Kidney capillary endothelial cell (primary cell): ENCODE measurements at regions not wholly inside any gene's neighbourhood (a gene's known extent, or its start where the extent isn't known, plus 50 kb on each side); places are given as distances from the start of the nearest gene placed in this dataset.

Experiments used
- DNase-seq: peaks from one replicate; pipeline ENCODE4 v3.0.0-alpha.2; 2018; ENCODE audit warnings: low spot score

DNA sequence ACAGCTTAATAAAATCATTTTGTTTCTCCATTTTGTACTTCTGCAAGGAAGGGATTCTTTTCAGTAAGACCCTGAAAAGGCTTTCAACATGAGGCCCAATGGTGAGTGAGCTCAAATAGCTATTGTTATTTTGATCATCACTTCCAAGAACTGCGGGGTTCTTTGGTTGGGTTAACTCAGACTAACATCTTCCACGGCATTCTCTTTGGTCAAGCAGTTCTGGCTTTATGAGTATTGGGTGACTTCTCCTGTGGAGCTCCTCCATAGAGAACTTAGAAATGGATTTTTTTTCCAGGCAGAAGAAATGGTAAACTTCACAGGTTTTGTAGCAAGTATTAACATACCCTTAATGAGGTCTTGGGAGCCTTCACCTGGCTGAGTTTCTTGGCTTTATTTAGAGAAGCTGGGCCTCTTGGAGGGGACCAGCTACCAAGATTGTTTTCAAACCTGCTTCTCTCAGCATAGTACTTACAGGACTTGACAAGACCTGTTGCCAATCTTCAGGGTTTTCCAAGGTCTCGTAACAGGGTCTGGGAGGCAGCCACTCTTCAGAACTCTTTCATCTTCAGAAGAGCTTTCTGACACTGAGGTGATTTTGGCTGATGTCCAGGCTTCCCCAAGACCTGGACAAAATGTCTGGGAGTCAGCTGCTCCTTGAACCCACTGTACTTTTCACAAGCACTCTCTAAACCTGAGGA, 353.2 kb upstream of the ETAA1 start:
- DNase-seq: no peak

DNA sequence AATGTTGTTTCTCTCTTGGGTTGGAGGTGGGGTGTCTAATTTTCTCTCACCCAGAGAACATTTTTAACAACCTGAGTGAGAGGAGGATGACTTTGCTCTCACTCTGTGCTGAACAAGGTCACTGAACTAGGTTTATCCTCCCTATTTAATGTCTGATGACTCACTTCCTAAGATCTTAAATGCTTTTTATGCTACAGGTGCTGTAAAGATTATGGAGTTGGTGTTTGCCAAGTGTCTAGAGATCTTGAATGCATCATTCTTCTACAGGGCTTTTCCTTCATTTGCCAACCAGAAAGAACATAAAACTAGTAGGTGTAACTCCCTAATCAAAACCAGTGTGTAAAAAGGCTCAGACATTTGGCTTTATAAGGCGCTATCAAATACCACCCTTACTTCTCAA, 350.5 kb upstream of the ETAA1 start:
- no peak for DNase-seq

DNA sequence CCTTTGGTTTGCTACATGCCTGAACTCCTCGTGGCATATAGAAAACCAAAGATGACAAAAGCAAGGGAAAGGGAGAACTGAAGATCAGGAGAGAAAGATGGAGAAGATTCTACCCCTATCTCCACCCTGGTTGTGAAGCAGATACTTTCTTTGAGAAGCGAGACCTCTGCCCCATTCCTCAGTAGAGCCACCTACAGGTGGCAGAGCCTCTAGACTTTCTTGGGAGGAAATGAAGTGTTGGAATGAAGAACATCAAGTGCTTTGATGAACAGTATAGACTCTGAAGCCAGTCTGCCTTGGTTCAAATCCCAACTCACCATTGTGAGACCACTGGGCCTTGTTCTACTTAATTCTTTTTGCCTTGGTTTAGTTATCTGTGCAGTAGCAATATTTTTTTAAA, 348.8 kb upstream of the ETAA1 start:
- DNase-seq: no peak

DNA sequence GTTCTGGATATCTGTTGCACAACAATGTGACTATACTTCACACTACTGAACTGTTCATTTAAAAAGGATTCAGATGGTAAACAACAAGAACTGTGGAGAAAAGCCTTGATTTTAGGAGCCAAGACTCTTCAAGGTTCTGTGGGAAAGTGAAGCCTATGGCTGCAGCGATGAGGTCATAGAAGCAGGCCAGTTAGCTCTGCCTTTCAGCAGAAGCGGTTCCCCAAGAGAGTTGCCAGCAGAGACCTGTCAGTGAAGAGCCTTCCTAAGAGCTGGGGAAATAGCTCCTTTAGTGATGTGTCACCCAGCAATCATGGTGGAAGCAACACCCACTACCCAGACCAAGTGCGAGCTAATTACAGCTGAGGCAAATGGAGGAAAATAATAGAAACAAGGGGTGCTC, 346.5 kb upstream of the ETAA1 start:
- DNase-seq: no peak

DNA sequence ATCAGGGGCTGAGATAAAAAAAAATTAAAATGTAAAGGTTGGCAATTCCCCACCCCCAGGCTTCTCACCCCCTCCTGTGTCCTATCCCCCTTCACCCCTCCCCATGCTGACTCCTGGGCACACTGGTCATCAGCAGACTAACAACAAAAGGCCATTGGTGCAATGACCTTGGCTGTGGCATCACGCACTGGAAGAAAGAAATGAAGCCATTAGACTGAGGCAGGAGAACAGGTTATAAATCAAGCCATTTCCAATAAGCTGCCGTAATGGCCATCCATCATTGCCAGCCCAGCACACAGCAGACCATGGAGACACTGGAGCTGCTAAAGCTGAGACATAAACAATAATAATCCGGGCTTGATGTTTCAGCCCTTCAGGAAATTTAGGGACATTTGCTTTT, 342.4 kb upstream of the ETAA1 start:
- DNase-seq: no peak

DNA sequence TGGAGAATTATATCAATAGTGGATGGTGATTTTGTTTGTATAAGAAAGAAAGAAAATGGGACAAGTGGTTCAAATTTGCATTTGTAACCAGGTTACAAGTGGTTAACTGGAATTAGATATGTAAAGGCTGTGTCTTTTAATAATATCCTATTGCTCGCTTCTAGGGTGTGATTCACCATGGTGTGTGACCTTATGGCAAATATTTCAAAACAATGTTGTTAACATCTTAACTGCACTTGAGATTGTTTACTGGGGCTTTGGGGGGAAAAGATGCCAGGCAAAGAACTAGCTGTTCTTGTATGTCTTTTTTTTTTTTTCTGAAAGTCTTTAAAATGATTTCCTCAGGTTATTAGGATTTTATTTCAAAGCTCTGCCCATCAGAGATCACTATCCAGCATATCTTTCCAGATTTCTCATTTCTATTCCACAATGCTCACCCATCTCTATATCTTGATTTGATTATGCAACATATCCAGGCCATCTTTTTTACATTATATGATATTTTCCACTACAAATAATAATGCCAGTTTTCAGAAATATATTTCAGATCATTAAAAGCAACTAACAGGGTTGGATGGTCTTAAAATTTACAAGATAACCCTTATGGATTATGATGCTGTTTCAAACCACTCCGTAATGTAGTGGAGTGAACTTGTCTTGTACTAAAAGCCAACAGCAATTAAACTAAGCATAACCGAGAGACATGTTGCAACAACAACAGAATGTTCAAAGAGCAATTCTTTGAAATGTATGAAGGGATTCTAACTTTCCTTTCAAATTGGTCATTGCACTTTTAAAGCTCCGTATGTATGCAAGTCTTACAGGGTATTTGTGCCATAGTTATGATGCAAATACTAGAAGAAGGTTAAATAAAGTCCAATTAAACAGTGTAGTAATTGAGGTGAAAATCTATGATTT, 341.5 kb upstream of the ETAA1 start:
- no peak for DNase-seq

DNA sequence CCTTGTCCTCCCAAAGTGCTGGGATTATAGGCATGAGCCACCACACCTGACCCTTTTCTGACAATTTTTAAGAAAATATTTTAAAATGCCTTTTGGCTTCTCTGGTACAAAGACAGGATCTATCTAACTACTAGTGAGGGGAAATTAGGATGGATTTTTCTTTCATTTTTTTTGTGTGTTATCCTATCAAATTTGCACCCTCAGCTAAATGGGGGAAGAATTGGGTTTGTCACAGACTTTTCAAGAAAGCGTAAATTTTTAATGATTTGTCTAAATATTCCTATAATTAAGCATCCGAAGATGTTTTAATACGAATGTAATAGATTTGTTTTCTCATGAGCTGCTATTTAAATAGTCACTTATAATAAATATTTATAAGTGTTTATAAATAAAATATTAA, 340.0 kb upstream of the ETAA1 start:
- no peak for DNase-seq

DNA sequence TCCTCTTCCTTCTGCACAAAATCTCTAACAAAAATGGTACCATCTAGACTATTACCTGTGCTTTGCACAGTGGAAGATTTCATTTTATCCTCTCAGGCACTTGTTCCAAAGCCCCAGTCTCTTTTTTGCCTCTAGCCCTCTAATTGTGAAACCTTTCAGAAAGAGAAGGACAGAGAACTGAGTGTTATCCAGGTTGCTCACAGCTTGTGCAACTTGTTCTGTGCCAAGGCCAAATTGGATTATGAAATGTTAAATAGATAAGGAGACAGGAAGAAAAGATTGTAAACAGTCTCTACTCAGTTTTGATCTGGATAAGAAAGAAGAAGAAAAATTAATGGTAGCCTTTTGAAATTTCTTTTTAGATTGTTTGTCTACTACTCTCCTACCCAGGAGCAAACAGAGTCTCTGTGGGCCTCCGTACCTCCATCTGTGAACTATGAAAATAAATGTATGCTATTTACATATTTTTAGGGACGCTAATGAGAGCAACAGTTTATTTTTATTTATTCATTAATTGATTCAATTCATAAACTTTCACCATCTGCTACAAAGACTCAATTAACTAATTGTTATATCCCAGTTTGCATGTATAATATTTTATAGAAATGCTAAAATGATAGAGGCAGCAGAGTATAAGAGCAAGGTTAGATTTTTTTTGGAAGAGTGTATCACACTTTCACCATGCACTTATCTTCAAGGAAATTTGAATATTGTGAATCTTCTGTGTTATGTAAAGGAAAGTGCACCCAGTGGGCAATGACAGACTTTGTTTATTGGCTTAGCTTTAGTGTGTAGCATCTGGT, 339.0 kb upstream of the ETAA1 start:
- DNase-seq: no peak

DNA sequence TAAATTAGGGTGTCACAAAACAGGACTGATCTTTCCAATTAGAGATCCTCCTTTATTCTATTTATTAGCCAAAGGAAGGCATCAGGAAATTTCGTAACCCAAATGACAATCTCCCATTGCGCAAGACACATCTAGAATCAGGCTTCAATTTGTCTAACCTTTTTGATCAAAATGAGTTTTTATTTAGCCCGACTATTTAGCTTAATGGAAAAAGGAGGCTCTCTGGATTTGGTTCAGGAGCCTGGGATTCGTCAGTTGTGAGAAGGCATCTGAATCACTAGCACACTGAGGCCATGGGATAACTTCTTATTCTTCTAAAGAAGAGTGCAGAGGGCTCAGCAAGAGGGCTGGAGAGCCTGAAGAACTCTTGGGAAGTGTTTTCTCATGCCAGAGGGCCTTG, 332.1 kb upstream of the ETAA1 start:
- DNase-seq: no peak

DNA sequence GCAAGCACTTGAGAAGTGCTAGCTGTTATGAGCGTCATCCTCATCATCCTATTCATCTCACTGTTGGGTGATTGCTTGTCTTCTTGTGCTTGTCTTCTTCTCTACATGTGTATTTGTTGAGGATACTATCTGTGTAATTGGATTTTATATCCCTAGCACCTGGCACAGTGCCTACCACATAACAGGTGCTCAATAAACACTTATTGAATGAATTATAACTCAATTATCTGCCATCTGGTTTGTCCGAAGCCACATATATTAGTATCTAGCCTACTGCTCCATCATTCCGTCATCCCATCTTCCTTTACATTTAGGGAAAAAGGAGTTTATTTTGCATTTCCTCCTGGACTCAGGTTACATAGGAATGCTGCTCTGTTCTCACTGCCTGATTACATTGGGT, 330.4 kb upstream of the ETAA1 start:
- no peak for DNase-seq

DNA sequence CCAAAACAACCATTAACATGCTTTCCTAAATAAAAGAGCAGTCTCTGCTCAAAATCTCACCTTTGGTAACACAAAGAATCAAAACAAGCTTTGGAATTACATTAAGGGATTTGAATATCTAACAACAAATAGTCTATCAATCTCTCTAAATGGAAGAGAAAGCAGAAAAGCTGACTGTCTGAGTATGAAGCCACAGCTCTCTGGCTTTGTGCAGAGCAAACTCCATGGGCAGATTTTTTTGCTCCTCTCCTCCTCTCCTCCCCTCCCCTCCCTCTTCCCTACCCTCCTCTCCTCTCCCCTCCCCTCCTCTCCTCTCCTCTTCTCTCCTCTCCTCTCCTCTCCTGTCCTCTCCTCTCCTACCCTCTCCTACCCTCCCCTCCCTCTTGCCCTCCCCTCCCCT, 329.5 kb upstream of the ETAA1 start:
- DNase-seq: no peak

DNA sequence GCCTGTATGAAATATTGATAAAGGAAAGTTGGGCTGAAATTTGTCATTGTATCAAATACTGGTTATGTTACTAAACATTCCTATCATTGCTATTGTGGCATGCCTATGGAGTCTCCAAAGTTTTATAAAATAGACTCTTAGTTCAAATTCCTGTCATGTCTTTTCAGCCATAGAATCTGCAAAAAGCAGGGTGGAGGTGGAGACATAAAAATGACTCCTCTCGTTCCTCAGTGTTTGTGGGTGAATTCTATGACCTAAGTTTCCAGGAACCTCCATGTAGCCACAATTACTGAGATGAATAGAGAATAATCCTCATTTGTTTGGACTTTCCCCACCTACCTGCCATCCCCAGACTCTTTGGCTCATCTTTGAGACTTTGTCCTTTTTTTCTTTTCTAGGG, 326.3 kb upstream of the ETAA1 start:
- no peak for DNase-seq

DNA sequence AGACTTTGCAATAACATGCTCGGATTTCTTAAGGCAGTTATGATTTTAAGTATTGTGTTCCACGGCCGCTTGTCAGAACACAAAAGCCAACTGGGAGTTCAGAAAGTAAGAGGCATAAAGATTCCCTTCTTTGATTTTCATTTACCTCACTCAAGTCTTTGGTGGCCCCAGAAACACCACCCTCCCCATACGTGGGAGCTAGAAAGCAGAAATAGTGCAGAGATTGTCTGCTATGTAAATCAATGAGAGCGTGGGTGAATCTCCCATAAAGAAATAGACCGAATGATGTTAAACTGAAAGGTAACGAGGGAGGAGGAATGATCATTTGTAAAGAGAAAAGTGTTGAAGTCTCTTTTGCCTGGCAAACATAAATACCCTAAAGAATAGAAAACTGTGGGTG, 322.1 kb upstream of the ETAA1 start:
- no peak for DNase-seq

DNA sequence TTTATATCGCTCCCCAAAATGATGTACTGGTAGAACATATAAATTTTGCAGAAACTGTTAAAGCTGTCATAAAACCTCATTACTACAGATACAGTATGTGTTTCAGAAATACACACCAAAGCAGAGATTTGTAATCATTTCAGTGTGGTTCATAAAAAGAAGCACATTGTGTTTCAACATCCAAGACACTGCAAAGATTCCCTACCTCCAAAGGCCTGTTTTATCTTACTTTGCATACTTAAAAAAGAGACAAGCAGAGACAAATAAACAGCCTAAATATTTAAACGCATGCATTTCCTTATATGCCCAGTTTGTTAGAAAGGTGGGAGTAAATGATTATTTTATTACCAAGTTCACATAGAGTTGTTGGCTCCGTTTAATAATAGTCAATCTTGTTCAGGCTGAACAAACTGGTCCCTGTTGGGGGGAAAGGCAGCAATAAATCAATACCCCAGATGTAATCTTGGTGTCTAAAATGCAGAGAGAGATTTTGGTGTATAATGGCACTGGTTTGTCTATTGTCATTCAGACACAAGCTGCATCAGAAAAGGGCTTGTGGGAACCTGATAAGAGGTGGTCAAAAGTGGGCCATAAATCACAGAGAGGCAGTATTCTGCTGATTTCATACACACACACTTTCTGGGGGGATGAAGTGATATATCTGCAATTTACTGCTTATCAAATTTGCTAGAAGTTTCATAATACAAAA, 321.4 kb upstream of the ETAA1 start:
- DNase-seq: no peak

DNA sequence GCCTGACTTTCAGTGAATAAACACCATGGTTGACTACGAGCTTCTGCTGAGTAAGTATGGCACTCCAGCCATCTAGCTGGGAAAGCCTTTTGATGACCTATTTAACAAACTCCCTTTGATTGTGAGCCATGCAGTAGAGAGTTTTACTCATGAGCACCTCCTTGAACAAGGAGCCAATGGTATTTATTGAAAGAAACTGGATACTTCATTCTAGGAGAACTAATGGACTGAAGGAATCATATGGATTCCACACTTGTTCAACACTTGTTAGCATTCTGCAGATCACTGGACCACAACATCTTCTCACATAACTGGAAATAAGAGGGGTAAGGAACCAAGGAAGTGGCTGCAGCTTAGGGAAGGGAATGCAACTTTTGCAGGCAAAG, 320.9 kb upstream of the ETAA1 start:
- no peak for DNase-seq

DNA sequence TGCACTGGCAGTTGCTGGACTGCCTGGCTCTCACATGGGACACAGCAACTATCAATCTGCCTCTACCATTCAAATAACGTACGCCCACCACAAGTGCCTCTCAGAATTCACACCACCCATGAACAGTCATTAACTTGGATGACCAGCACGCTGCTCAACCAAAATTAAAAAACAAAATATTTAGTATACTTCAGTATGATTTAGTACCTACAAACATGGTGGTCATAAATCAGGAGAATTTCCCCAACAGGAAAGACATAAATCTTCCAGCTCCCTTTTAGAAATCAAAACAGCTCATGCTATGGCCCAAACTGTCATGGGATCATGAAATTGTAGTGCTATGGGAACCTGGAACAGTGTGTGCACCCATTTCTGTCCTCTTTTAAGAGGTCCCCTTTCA, 317.4 kb upstream of the ETAA1 start:
- no peak for DNase-seq

DNA sequence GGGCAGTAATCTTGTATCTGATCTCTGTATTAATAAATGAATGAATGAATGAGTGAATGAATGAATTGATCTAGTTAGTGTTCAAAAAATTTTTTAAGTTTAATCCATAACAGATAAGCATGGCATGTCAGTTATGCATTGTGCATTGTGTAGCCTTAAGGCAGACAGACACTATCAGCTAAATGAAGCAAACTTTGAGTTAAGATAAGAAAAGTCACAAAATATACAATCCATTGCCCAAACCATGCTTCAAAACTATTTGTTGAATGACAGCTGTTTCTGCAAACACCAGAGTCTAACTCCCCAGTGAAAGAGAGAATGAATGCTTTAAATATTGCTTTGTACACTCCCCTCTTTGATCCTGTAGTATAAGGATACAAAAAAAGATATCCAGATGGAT, 314.3 kb upstream of the ETAA1 start:
- DNase-seq: no peak

DNA sequence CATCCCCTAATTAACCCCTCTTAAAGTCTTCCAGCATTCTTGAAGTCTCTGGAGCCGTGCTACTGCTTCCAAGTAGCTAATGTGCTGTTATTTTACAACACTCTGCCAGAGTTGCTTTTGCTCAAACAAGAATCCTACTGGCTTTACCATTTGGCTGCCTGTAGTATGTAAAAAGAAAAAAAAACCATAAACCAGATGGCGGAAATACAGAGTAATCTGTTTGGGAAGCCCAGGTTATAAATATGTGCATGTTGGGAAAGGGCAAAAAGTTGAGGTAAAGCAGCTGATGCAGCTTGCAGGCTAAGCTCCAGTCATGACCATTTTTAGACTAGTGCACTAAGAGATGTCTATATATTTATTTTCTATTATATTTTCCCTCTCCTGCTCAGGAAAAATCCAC, 313.2 kb upstream of the ETAA1 start:
- DNase-seq: no peak

DNA sequence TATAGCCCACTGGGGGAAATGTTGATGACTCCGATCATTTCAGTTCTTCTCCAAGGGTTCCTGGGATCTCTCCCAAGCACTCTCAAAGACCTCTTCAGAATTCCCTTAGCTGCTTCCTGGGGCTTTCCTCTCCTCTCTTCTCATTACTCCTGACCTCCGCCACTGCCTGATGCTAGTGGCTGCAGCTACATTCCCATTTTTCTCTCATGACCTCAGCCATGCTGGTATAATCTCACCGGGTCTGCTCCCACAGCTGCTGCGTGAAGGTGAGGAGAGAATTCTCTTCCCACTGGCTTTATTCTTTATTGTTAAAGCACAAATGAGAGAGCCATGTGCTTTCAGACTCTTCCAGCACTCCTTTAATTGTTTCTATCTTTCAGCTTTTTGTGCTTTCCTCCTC, 312.0 kb upstream of the ETAA1 start:
- no peak for DNase-seq

DNA sequence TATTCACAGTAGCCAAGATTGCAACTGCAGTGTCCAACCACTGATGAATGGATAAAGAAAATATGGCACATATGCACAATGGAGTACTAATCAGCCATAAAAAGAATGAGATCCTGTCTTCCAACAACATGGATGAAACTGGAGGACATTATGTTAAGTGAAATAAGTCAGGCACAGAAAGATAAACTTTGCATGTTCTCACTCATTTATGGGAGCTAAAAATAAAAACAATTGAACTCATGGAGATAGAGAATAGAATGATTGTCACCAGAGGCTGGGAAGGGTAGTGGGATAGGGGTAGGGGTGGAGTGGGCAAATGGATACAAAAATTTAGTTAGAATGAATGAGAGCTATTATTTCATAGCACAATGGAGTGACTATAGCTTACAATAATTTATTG, 305.5 kb upstream of the ETAA1 start:
- DNase-seq: no peak

DNA sequence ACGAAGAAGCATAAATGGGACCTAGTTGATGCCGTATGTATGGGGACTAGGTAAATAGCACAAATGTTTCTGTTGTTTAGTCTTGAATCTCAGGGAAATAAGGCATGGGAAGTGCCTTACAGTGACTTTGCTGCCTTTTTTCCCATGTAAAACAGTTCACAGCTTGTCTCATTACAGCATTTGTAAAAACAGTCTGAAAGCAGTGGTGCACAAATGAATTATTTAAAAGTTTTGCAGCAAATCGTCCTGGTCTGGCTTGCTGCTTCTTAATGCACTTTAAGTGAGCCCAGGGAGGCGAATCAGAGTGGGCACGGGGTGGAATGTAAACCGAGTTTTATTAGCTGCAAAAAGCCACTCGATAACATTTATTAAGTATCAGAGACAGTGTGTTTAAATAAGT, 302.0 kb upstream of the ETAA1 start:
- no peak for DNase-seq

DNA sequence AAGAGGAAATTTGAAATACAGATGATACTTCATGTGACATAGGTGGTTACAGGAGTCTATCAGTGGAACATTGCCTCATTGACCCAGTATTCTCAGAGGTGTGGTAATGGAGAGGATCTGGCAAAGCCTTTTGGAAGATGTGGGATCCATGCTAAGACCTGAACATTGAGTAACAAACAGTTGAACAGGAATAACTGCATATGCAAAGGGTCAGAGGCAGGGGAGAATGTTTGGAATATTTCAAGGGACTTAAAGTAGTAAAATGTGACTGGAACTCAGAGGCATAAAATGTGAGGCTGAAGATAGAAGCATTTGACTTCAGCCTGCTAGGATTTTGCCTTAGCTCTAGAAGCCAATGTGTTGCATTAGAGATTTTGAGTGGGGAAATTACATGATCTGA, 300.2 kb upstream of the ETAA1 start:
- DNase-seq: no peak
